Natural killer cell treated with Interleukin-12 subunit alpha and Interleukin-12 subunit beta and Interleukin-15 and Interleukin-18, amount 100 ng/mL, for 72 hours (primary cell): ENCODE measurements at regions not wholly inside any gene's neighbourhood (a gene's known extent, or its start where the extent isn't known, plus 50 kb on each side); places are given as distances from the start of the nearest gene placed in this dataset.

Experiments used
- ATAC-seq, 2 donors: fragments of 150-1000 bp; cut with Tn5 transposase in 1 of 2; sonication (Bioruptor Pico), chemical (Tn5 transposase) in 1 of 2; 2 replicates each; pipeline ENCODE4 v1.10.0; 2021
- DNase-seq: peaks from one replicate; pipeline ENCODE4 v3.0.0; 2022; ENCODE audit warnings: low spot score
- H3K27ac Mint-ChIP-seq, 2 donors: 1 replicate in 1 of 2; 2 replicates in 1 of 2; pipeline ENCODE4 v1.8.0; 2022; ENCODE audit warnings: mixed read lengths in 2 of 2, mild to moderate bottlenecking in 1 of 2, moderate library complexity in 1 of 2
- H3K27me3 Mint-ChIP-seq, 2 donors: 1 replicate in 1 of 2; 2 replicates in 1 of 2; pipeline ENCODE4 v1.8.0; 2022; ENCODE audit warnings: mixed read lengths in 2 of 2
- H3K36me3 Mint-ChIP-seq: one replicate; pipeline ENCODE4 v1.8.0; 2022; ENCODE audit warnings: mixed read lengths
- H3K4me1 Mint-ChIP-seq, 2 donors: 1 replicate in 1 of 2; 2 replicates in 1 of 2; pipeline ENCODE4 v1.8.0; 2022; ENCODE audit warnings: low read depth in 2 of 2, mixed read lengths in 2 of 2, mild to moderate bottlenecking in 1 of 2
- H3K4me3 Mint-ChIP-seq: one replicate; pipeline ENCODE4 v1.8.0; 2022; ENCODE audit warnings: mixed read lengths
- H3K9me3 Mint-ChIP-seq: 2 replicates; pipeline ENCODE4 v1.8.0; 2022; ENCODE audit warnings: mixed read lengths

GRCh38 chr2:57725337-57725947 lies 321.2 kb upstream of the VRK2 start:
- Mint-ChIP-seq H3K4me3 (no peak overlapping the region), H3K4me1 (no peaks in the 10 kb centered on the region), H3K9me3 (no peaks in the 10 kb centered on the region), H3K27ac (no peak overlapping the region), H3K36me3 (no peaks in the 10 kb centered on the region), H3K27me3 (peaks cover 0 to 1% of the 10 kb centered on the region in 2 donors)
- DNase-seq, result no peak
- ATAC-seq, result no peak

GRCh38 chr2:57726294-57726693 lies 320.3 kb upstream of the VRK2 start:
- peaks cover 2% of the 10 kb centered on the region for H3K9me3 Mint-ChIP-seq
- DNase-seq (no peak), ATAC-seq (no peak)
- H3K27me3 Mint-ChIP-seq, result no peaks in the 10 kb centered on the region
- no peaks in the 10 kb centered on the region for H3K4me1 Mint-ChIP-seq
- H3K27ac Mint-ChIP-seq, result no peak overlapping the region
- no peak overlapping the region for H3K4me3 Mint-ChIP-seq
- no peaks in the 10 kb centered on the region for H3K36me3 Mint-ChIP-seq

- no peak for DNase-seq
- ATAC-seq, result no peak
- no peak overlapping the region for H3K4me3 Mint-ChIP-seq
- H3K27me3 Mint-ChIP-seq, result no peaks in the 10 kb centered on the region
- no peak overlapping the region for H3K27ac Mint-ChIP-seq
- no peaks in the 10 kb centered on the region for H3K4me1 Mint-ChIP-seq
- peaks cover 4% of the 10 kb centered on the region for H3K9me3 Mint-ChIP-seq
- no peaks in the 10 kb centered on the region for H3K36me3 Mint-ChIP-seq
Measured at GRCh38 chr2:57728691-57729090, 317.9 kb upstream of the VRK2 start.

- no peak for ATAC-seq
- no peak for DNase-seq
- H3K4me3 Mint-ChIP-seq, result no peak overlapping the region
- H3K9me3 Mint-ChIP-seq, result peaks cover 10% of the 10 kb centered on the region
- no peaks in the 10 kb centered on the region for H3K27me3 Mint-ChIP-seq
- H3K4me1 Mint-ChIP-seq, result no peaks in the 10 kb centered on the region
- H3K27ac Mint-ChIP-seq, result no peak overlapping the region
- H3K36me3 Mint-ChIP-seq, result no peaks in the 10 kb centered on the region
Measured at GRCh38 chr2:57733956-57734355, 312.6 kb upstream of the VRK2 start.

GRCh38 chr2:57740891-57741290 lies 305.7 kb upstream of the VRK2 start:
- DNase-seq (no peak), ATAC-seq (no peak)
- H3K27ac Mint-ChIP-seq, result no peak overlapping the region
- no peaks in the 10 kb centered on the region for H3K36me3 Mint-ChIP-seq
- no peaks in the 10 kb centered on the region for H3K27me3 Mint-ChIP-seq
- H3K9me3 Mint-ChIP-seq, result peaks cover 5% of the 10 kb centered on the region
- no peak overlapping the region for H3K4me3 Mint-ChIP-seq
- no peaks in the 10 kb centered on the region for H3K4me1 Mint-ChIP-seq

GRCh38 chr2:57753636-57754035 lies 293.0 kb upstream of the VRK2 start:
- H3K36me3 Mint-ChIP-seq, result no peaks in the 10 kb centered on the region
- no peak for DNase-seq

GRCh38 chr2:57758686-57759085 lies 287.9 kb upstream of the VRK2 start:
- ATAC-seq (no peak), DNase-seq (no peak)
- H3K4me3 Mint-ChIP-seq, result no peak overlapping the region
- H3K36me3 Mint-ChIP-seq, result no peaks in the 10 kb centered on the region
- peaks cover 0 to 4% of the 10 kb centered on the region in 2 donors for H3K4me1 Mint-ChIP-seq
- H3K27me3 Mint-ChIP-seq, result peaks cover 2 to 8% of the 10 kb centered on the region in 2 donors
- no peak overlapping the region for H3K27ac Mint-ChIP-seq
- no peaks in the 10 kb centered on the region for H3K9me3 Mint-ChIP-seq

More at GRCh38 chr2:57753636-57754035, 293.0 kb upstream of the VRK2 start:
- Mint-ChIP-seq H3K4me1 (no peaks in the 10 kb centered on the region), H3K27me3 (peaks cover 2 to 5% of the 10 kb centered on the region in 2 donors), H3K4me3 (no peak overlapping the region), H3K27ac (no peak overlapping the region), H3K9me3 (no peaks in the 10 kb centered on the region)
- ATAC-seq, result no peak

- Mint-ChIP-seq H3K27ac (no peak overlapping the region), H3K36me3 (no peaks in the 10 kb centered on the region), H3K27me3 (peaks cover 2 to 8% of the 10 kb centered on the region in 2 donors), H3K4me1 (peaks cover 0 to 4% of the 10 kb centered on the region in 2 donors), H3K4me3 (no peak overlapping the region), H3K9me3 (no peaks in the 10 kb centered on the region)
- DNase-seq (no peak), ATAC-seq (no peak)
Measured at GRCh38 chr2:57759131-57759530, 287.5 kb upstream of the VRK2 start.

GRCh38 chr2:57759822-57760300 lies 286.7 kb upstream of the VRK2 start:
- H3K4me3 Mint-ChIP-seq, result no peak overlapping the region
- H3K9me3 Mint-ChIP-seq, result no peaks in the 10 kb centered on the region
- peaks cover 0 to 4% of the 10 kb centered on the region in 2 donors for H3K4me1 Mint-ChIP-seq
- peak; percentile 86 to 89 for ATAC-seq
- H3K36me3 Mint-ChIP-seq, result no peaks in the 10 kb centered on the region
- H3K27me3 Mint-ChIP-seq, result peaks cover 2 to 8% of the 10 kb centered on the region in 2 donors
- peak; percentile 72 for DNase-seq
- H3K27ac Mint-ChIP-seq, result no peak overlapping the region

- peaks cover 0 to 4% of the 10 kb centered on the region in 2 donors for H3K4me1 Mint-ChIP-seq
- ATAC-seq (no peak), DNase-seq (no peak)
- no peak overlapping the region for H3K27ac Mint-ChIP-seq
- peak overlapping the region; percentile 23 for H3K4me3 Mint-ChIP-seq
- H3K36me3 Mint-ChIP-seq, result no peaks in the 10 kb centered on the region
- H3K9me3 Mint-ChIP-seq, result no peaks in the 10 kb centered on the region
- H3K27me3 Mint-ChIP-seq, result peaks cover 2 to 8% of the 10 kb centered on the region in 2 donors
Measured at GRCh38 chr2:57760381-57760801, 286.2 kb upstream of the VRK2 start.

- no peaks in the 10 kb centered on the region for H3K36me3 Mint-ChIP-seq
- ATAC-seq (no peak), DNase-seq (no peak)
- no peak overlapping the region for H3K27ac Mint-ChIP-seq
- no peak overlapping the region for H3K4me3 Mint-ChIP-seq
- H3K27me3 Mint-ChIP-seq, result no peaks in the 10 kb centered on the region
- H3K9me3 Mint-ChIP-seq, result no peaks in the 10 kb centered on the region
- no peaks in the 10 kb centered on the region for H3K4me1 Mint-ChIP-seq
Measured at GRCh38 chr2:57776916-57777315, 269.7 kb upstream of the VRK2 start.

- no peaks in the 10 kb centered on the region for H3K4me1 Mint-ChIP-seq
- no peak overlapping the region for H3K4me3 Mint-ChIP-seq
- no peaks in the 10 kb centered on the region for H3K9me3 Mint-ChIP-seq
- no peaks in the 10 kb centered on the region for H3K27me3 Mint-ChIP-seq
- DNase-seq (no peak), ATAC-seq (no peak)
- no peaks in the 10 kb centered on the region for H3K36me3 Mint-ChIP-seq
- no peak overlapping the region for H3K27ac Mint-ChIP-seq
Measured at GRCh38 chr2:57782587-57782986, 264.0 kb upstream of the VRK2 start.

GRCh38 chr2:57793310-57793709 lies 253.3 kb upstream of the VRK2 start:
- Mint-ChIP-seq H3K36me3 (peaks cover 8% of the 10 kb centered on the region), H3K4me3 (no peak overlapping the region), H3K27ac (no peak overlapping the region), H3K4me1 (no peaks in the 10 kb centered on the region), H3K27me3 (no peaks in the 10 kb centered on the region), H3K9me3 (peaks cover 8% of the 10 kb centered on the region)
- DNase-seq (no peak), ATAC-seq (no peak)

GRCh38 chr2:57796527-57796926 lies 250.1 kb upstream of the VRK2 start:
- DNase-seq (no peak), ATAC-seq (no peak)
- H3K9me3 Mint-ChIP-seq, result peaks cover 12% of the 10 kb centered on the region
- no peaks in the 10 kb centered on the region for H3K27me3 Mint-ChIP-seq
- no peak overlapping the region for H3K4me3 Mint-ChIP-seq
- H3K4me1 Mint-ChIP-seq, result no peaks in the 10 kb centered on the region
- peaks cover 14% of the 10 kb centered on the region for H3K36me3 Mint-ChIP-seq
- no peak overlapping the region for H3K27ac Mint-ChIP-seq

- ATAC-seq, result no peak
- Mint-ChIP-seq H3K4me3 (no peak overlapping the region), H3K4me1 (no peaks in the 10 kb centered on the region), H3K9me3 (peaks cover 12% of the 10 kb centered on the region), H3K27me3 (no peaks in the 10 kb centered on the region), H3K36me3 (peaks cover 16% of the 10 kb centered on the region), H3K27ac (no peak overlapping the region)
- no peak for DNase-seq
Measured at GRCh38 chr2:57798346-57798745, 248.3 kb upstream of the VRK2 start.
